Activated CD8-positive, alpha-beta memory T cell treated with anti-CD3 and anti-CD28 coated beads for 36 hours (primary cell): ENCODE measurements at regions not wholly inside any gene's neighbourhood (a gene's known extent, or its start where the extent isn't known, plus 50 kb on each side); places are given as distances from the start of the nearest gene placed in this dataset.
"Not testable (repeated sequence)": the region's sequence is repeated elsewhere in the genome, so short reads cannot be mapped to it uniquely, and the experiment has no call there.

ENCODE experiments used
- CTCF ChIA-PET: fragments of 350-600 bp; sonication (Branson Sonifier 250); formaldehyde crosslinking; loops from one replicate; lab custom pipeline; 2021; ENCODE audit warnings: antibody characterized with exemption; lab: Charles Lee
- POLR2A ChIA-PET: fragments of 350-600 bp; sonication (Branson Sonifier 250); formaldehyde crosslinking; loops from one replicate; lab custom pipeline; 2021; ENCODE audit warnings: antibody characterized with exemption; lab: Charles Lee

DNA sequence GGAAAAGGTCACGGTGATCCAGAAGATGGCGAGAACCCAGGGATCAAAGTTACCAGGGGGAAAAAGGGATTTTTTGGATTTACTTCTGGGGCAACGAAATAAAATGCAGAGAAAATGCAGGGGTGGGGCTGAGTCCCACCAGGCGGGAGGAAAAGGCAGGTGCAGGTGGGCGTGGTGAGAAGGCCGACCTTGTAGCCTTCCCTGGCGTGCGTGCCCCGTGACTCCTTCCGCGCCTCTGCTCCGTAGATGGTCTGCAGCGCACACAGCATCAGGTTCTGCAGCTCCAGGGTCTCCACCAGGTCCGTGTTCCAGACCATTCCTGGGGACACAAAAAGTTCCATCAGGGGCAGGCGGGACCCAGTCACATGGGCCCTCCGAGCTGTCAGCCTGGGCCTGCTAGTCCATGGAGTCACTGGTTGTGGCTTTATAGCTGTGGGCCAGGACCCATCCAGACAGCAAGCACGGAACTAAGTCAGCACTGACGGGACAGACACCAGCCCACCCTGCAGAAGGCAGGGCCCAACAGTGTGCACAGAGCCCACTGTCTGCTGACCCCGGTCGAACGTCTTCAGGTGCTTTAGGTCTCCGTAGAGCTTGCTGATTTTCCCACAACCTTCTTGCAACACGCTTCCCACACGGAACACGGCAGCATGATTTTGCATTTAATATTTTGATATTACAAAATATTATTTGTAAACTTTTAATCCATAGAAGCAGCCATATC is 52.4 kb upstream of the LPCAT1 start:
- CTCF ChIA-PET, POLR2A ChIA-PET: not testable (repeated sequence)

DNA sequence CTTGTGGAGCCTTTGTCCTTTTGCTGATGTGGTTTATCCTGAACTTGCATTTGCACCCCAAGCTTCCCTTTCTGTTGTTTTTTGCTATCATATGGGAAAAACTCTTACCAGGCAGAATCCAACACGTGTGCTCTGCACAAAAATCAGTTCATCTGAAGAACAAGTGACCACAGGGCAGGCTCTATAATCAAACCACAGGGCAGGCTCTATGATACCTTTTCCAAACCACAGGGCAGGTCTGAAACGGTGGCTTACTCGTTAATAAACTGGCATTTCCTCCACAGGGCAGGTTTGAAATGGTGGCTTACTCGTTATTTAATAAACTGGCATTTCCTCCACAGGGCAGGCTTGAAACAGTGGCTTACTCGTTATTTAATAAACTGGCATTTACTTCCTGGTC is 51.7 kb upstream of the LPCAT1 start:
- CTCF ChIA-PET, POLR2A ChIA-PET: not testable (repeated sequence)

DNA sequence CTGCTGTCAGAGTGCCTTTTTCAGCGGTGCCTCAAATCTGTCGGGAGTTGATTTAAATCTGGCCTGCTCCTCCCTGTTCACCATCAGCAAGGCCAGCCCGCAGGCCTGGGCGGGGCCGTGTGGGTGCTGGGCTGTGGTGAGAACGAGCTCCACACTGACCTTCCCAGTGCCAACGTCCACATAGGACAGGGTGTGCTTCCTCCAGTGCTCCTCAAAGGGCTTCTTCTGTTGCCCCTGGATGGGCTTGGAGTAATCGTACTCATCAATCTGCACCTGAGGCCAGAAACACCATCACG is 50.2 kb upstream of the LPCAT1 start:
- POLR2A ChIA-PET, CTCF ChIA-PET: not testable (repeated sequence)

DNA sequence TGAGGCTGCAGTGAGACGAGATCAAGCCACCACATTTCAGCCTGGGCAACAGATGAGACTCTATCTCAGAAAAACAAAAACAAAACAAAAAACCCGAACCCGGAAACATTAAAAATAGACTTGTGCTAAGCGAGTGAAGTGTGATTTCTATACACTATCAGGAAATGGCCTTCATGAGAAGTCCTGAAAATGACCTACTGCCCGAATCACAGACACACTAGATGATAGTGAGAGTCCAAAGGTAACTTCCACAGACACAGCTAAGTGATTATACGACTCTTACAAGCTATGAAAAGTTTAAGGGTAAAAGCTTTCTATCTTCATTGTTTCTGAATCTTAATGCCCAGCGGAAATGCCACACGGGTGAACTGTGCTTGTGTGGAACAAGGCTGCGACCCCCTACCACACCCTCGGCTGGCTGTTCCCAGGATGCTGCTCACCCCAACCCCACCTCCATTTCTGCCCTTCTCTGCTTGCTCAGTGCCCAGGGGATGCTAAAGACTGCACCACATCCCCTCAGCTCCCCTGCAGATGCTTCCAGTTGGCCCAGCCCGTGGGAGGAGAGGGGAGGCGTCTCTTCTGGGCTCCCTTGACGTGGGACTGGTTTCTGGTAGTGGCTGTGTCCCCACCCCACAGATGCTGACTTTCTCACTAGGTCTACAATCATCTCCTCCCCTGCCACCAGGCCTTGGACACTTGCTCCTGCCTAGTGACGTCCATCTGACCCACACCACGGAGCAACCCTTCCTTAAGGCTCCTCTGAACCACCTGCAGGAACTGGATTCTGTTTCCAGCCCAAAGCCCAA is 49.7 kb upstream of the LPCAT1 start:
- CTCF ChIA-PET, POLR2A ChIA-PET: not testable (repeated sequence)
